DOHH2 (cell line): ENCODE measurements at regions not wholly inside any gene's neighbourhood (a gene's known extent, or its start where the extent isn't known, plus 50 kb on each side); places are given as distances from the start of the nearest gene placed in this dataset.

ENCODE experiments used
- H3F3A ChIP-seq: fragments of 200-600 bp; sonication (generic), shearing (Covaris generic); 2 replicates; pipeline ENCODE4 v1.6.0; 2016; ENCODE audit warnings: antibody characterized with exemption, mild to moderate bottlenecking; ENCODE audit not compliant: control insufficient read depth, insufficient read depth
- H3K27ac ChIP-seq: fragments of 200-600 bp; sonication (generic); 2 replicates; pipeline ENCODE4 v1.5.1; 2014; ENCODE audit warnings: low read depth, mild to moderate bottlenecking, low read length, moderate library complexity
- H3K27me3 ChIP-seq: fragments of 200-600 bp; sonication (generic); 2 replicates; pipeline ENCODE4 v1.6.1; 2014; ENCODE audit warnings: mild to moderate bottlenecking, low read length, mixed read lengths; ENCODE audit not compliant: control insufficient read depth
- H3K36me3 ChIP-seq: fragments of 200-600 bp; sonication (generic); 2 replicates; pipeline ENCODE4 v1.6.1; 2014; ENCODE audit warnings: mild to moderate bottlenecking, low read length, moderate library complexity, mixed read lengths; ENCODE audit not compliant: control insufficient read depth
- H3K4me1 ChIP-seq: fragments of 200-600 bp; sonication (generic); 2 replicates; pipeline ENCODE4 v1.6.1; 2014; ENCODE audit warnings: mild to moderate bottlenecking, low read length, mixed read lengths; ENCODE audit not compliant: control insufficient read depth
- H3K4me2 ChIP-seq: fragments of 200-600 bp; sonication (generic); 2 replicates; pipeline ENCODE4 v1.6.0; 2014; ENCODE audit warnings: mild to moderate bottlenecking, low read length, moderate library complexity
- H3K4me3 ChIP-seq: fragments of 200-600 bp; sonication (generic); 2 replicates; pipeline ENCODE4 v1.5.1; 2014; ENCODE audit warnings: mild to moderate bottlenecking, low read length, mixed read lengths
- H3K79me2 ChIP-seq: fragments of 200-600 bp; sonication (generic); 2 replicates; pipeline ENCODE4 v1.6.1; 2014; ENCODE audit warnings: mild to moderate bottlenecking, low read length, mixed read lengths; ENCODE audit not compliant: control insufficient read depth
- H3K9me2 ChIP-seq: fragments of 200-600 bp; sonication (generic); replicated peaks from 2 replicates; pipeline ENCODE4 v1.6.1; 2014; ENCODE audit warnings: mild to moderate bottlenecking, low read length, mixed read lengths; ENCODE audit not compliant: control insufficient read depth
- H3K9me3 ChIP-seq: fragments of 200-600 bp; sonication (generic); 2 replicates; pipeline ENCODE4 v1.6.1; 2014; ENCODE audit warnings: antibody characterized with exemption, low read length, mixed read lengths; ENCODE audit not compliant: control insufficient read depth, insufficient read depth
- H4K20me1 ChIP-seq: fragments of 200-600 bp; sonication (generic); 2 replicates; pipeline ENCODE4 v1.6.0; 2014; ENCODE audit warnings: low read depth, mild to moderate bottlenecking, antibody characterized with exemption, low read length, moderate library complexity; ENCODE audit not compliant: control insufficient read depth, insufficient read depth
- CTCF ChIP-seq: fragments of 200-600 bp; sonication (generic); IDR thresholded peaks from one replicate; pipeline ENCODE4 v1.5.1; 2014; ENCODE audit warnings: antibody characterized with exemption, mild to moderate bottlenecking, low read depth, low read length; ENCODE audit not compliant: poor library complexity, severe bottlenecking
- EZH2phosphoT487 ChIP-seq: fragments of 200-600 bp; sonication (generic); IDR thresholded peaks from 2 replicates; pipeline ENCODE4 v1.6.1; 2017; ENCODE audit warnings: borderline replicate concordance, mild to moderate bottlenecking, antibody characterized with exemption, low read length, moderate library complexity, mixed read lengths

- Histone ChIP-seq H3K9me3 (no peaks in the 10 kb centered on the region), H3F3A (no peaks in the 10 kb centered on the region), H3K27ac (no peak overlapping the region), H3K4me2 (no peak overlapping the region), H3K79me2 (no peaks in the 10 kb centered on the region), H3K4me1 (no peaks in the 10 kb centered on the region), H4K20me1 (no peaks in the 10 kb centered on the region), H3K4me3 (no peak overlapping the region), H3K27me3 (no peaks in the 10 kb centered on the region), H3K9me2 (no peaks in the 10 kb centered on the region), H3K36me3 (no peaks in the 10 kb centered on the region)
- no peak for TF ChIP-seq EZH2phosphoT487
- TF ChIP-seq CTCF = no peak
Measured at GRCh38 chr12:84789184-84789583, 123.4 kb downstream of the SLC6A15 start.

- no peak overlapping the region for H3K4me2 ChIP-seq
- TF ChIP-seq CTCF (no peak), EZH2phosphoT487 (no peak)
- H3K27me3 ChIP-seq = no peaks in the 10 kb centered on the region
- no peak overlapping the region for H3K4me3 ChIP-seq
- no peaks in the 10 kb centered on the region for H3K9me2 ChIP-seq
- H3K9me3 ChIP-seq = no peaks in the 10 kb centered on the region
- no peaks in the 10 kb centered on the region for H3F3A ChIP-seq
- H4K20me1 ChIP-seq = no peaks in the 10 kb centered on the region
- H3K79me2 ChIP-seq = no peaks in the 10 kb centered on the region
- H3K4me1 ChIP-seq = no peaks in the 10 kb centered on the region
- H3K27ac ChIP-seq = no peak overlapping the region
- H3K36me3 ChIP-seq = no peaks in the 10 kb centered on the region
Measured at GRCh38 chr12:84787253-84787652, 125.3 kb downstream of the SLC6A15 start.

GRCh38 chr12:84786622-84787021 lies 126.0 kb downstream of the SLC6A15 start:
- no peaks in the 10 kb centered on the region for H4K20me1 ChIP-seq
- TF ChIP-seq CTCF (no peak), EZH2phosphoT487 (no peak)

GRCh38 chr12:84785951-84786350 lies 126.6 kb downstream of the SLC6A15 start:
- Histone ChIP-seq H4K20me1 (no peaks in the 10 kb centered on the region), H3K9me3 (no peaks in the 10 kb centered on the region), H3K79me2 (no peaks in the 10 kb centered on the region), H3K4me3 (no peak overlapping the region), H3K27ac (no peak overlapping the region), H3K4me2 (no peak overlapping the region), H3K27me3 (no peaks in the 10 kb centered on the region), H3K9me2 (no peaks in the 10 kb centered on the region), H3F3A (no peaks in the 10 kb centered on the region), H3K4me1 (no peaks in the 10 kb centered on the region), H3K36me3 (no peaks in the 10 kb centered on the region)
- TF ChIP-seq EZH2phosphoT487 (no peak), CTCF (no peak)

More at GRCh38 chr12:84786622-84787021, 126.0 kb downstream of the SLC6A15 start:
- H3F3A ChIP-seq = no peaks in the 10 kb centered on the region
- no peak overlapping the region for H3K4me3 ChIP-seq
- no peaks in the 10 kb centered on the region for H3K9me2 ChIP-seq
- no peaks in the 10 kb centered on the region for H3K9me3 ChIP-seq
- no peaks in the 10 kb centered on the region for H3K36me3 ChIP-seq
- H3K79me2 ChIP-seq = no peaks in the 10 kb centered on the region
- H3K27me3 ChIP-seq = no peaks in the 10 kb centered on the region
- H3K27ac ChIP-seq = no peak overlapping the region
- H3K4me2 ChIP-seq = no peak overlapping the region
- no peaks in the 10 kb centered on the region for H3K4me1 ChIP-seq
